ENCODE measurements at regions not wholly inside any gene's neighbourhood (a gene's known extent, or its start where the extent isn't known, plus 50 kb on each side); places are given as distances from the start of the nearest gene placed in this dataset.
"Not testable (repeated sequence)": the region's sequence is repeated elsewhere in the genome, so short reads cannot be mapped to it uniquely, and the experiment has no call there.

DNA sequence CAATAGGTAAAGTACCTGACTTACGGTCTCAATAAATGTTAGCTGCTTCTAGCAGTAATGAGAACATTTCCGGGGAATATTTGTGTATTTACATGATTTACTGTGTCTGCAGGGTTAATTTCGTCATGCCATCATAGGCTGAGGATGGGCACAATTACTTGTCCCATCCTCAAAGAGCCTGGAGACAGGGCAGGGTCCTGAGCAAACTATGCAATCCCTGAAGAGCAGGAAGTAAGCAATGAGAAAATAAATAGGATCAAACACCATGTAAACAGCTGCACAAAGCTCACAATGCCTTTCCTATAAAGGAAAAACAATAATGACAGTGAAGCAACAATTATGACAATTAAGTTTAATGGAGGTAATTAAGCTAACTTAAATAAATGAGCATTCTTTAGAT lies 114.6 kb upstream of the FOXQ1 start:
- no peak for DNase-seq

DNA sequence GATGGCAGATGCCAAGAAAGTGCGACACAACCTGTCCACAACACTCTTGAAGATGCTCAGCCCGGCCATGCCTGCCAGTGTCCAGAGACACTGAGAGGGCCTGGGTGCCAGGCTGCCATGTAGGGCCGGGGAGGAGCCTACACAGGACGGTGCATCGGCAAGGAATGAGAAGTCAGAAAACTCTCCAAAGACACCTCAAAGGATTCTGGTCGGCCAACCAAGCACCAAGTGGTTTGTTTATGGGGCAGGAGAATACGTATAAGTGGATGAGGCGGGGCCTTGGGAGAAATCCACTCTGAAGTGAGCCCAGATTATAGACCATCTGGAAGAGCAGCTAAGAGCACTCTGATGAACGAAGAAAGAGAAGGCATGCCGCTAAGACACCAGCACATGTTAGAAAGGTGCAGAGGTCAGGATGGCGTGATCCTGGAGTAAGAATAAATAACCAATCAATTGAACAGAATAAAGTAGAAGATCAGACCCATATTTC lies 120.7 kb upstream of the FOXQ1 start:
- DNase-seq = no peak

DNA sequence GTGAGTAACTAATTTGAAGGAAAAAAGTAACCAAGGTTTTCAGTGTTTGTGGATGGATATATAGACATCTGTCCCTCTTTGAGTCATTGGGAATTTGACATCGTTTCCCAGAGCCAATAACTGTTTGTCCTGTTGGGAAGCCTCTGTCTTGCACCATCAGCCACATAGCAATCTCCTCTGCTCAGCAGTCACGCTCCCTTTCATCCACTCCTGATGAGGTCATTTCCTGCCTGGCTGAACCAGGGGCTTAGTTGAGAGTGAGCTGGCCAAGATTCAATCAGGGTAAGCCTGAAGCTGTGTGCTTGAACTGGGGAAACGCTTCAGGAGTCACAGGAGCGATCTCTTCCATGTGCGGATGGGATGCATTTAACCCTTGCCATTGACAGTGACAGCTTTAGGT lies 121.5 kb upstream of the FOXQ1 start:
- DNase-seq = no peak

DNA sequence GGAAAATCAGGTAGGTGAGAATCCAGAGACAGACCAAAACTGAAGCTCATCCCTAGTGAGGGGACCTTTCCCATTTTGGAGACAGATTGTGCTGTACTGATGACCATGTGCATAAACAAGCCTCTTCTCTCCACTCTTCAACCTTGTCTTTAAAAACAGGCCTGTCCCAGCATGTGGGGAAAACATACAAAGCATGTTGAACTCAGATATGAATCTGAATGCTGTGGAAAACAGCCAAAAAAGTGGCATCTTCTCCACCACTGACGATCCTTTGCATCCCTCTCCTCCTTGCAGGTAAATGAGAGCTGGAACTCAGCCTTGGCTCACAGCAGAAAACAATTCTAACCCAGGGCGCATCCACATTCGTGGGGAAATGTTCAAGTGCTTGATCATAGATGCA lies 123.7 kb upstream of the FOXQ1 start:
- DNase-seq = no peak

DNA sequence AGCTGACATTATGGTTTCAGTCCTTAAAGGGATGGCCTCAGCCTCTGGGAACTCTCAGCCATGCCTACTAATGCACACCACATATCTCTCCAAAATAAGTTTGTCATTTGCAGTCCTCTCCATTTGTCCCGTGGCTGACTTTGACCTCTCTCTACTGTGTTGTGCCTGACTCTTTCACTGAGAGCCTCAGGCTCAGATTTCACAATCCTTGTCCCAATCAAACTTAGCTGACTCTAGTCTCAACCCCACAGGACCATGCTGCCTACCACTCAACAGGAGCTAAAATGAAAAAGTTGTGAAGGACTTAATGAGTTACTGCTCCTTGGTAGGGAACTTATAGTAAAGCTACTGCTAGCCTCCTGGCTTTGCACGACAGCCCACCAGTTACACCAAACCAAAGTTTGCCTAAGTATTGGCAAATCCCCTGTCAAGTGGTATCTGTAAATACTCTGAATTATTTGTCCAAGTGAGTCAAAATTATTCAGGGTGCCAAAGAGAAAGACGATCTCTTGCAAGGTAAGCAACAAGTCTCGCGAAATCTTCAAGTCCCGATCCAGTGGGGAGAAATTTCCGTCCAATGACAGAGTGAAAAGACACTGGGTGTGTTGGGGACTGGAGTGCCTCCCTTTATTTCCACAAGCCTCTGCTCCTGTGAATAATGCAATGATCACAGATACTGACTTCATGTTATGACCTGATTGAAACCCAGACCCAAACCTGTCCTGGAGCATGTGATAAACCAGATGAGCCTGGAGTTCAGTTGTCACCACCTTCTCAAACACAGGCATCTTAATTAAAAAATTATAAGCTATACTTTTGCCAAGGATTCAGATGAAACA lies 124.4 kb upstream of the FOXQ1 start:
- no peak for DNase-seq

GRCh38 chr6:1184318-1184717 lies 127.6 kb upstream of the FOXQ1 start:
- DNase-seq = no peak

- no peak for DNase-seq
Measured at GRCh38 chr6:1182722-1183521, 129.0 kb upstream of the FOXQ1 start.

DNA sequence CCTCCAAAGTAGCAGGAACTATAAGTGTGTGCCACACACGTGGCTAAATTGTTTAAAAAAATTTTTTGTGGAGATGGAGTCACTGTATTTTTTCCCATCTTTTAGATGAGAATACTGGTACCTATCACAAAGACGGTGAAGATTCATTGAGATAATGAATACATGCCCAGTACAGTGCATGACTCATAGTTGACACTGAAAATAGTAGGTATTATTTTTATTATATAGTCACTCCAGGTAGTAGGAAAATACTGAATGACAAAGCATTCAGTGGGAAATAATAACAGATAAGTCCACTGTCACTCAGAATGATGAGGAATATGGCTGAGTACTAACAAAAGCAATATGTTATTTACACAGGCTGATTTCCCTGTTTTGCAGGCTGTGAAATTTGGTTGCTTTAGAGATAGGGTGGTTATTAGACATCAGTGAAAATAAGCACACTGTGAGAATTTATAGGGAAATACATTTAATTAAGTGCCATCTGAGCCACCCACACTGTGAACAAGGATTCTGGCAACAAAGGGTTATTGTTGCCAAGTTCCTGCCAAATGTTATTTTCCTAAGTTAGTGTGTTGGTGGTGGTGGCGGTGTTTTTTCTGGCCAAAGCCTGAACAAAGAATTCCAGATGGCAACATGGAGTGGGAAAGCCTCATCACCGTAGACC lies 129.8 kb upstream of the FOXQ1 start:
- DNase-seq = no peak

- DNase-seq = peak; percentile 25
Measured at GRCh38 chr6:1179571-1180459, 132.1 kb upstream of the FOXQ1 start.

DNA sequence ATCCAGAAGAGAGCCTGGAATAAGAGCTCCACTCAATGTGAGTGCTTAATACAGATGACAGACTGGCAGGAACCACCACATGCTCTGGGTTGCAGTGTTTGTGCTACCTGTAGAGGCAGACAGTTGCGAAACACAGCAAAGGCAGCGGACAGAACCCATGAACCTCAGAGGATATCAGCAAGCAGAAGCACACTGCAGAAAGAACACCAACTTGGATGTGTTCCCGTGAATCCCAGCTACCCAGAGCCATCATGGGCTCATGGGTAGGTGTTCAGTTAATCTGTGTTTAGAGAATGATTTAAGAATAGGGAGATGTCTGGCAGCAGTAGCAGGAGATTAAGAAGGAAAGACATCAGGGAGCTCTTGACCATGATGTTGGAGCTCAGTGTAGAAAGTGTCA lies 133.3 kb upstream of the FOXQ1 start:
- no peak for DNase-seq

GRCh38 chr6:1176567-1176966 lies 135.3 kb upstream of the FOXQ1 start:
- DNase-seq = no peak

GRCh38 chr6:1175877-1176276 lies 136.0 kb upstream of the FOXQ1 start:
- DNase-seq = no peak

DNA sequence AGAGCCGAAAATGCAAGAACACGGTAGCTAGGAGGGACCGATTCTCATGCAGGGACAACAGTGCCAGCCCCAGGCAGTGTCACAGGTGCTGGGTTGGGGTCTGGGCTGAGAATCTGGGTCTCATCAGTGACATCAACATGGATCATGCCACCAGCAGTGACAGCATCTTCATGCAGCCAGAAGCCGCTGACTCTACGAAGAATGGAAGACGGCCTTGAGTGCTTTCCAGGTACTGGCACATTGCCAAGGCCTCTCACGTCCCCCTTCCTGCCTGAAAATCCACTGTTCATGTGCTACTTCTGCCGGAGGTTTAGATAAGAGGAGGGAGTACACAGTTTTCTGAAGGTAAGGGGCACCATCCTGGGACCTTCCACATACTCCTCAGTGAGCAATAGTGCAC lies 141.1 kb upstream of the FOXQ1 start:
- no peak for DNase-seq

DNA sequence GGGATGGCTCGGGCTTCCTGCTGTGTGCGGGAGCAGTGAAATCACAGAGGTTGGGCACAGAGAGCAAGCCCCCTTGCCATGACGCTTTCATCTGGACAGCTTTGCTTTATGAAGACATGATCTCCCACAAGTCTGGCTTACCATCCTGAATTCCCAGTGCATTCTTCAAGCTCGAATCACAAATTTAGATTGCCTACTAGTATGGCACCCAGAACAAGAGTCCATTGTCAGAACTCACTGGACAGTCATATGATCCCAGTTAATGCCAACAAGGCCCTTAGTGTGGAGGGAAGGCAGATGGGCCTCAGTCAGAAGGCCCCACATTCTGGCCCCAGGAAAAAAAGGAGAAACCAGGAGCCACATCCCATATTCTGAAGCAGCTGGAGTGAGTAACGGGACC lies 147.3 kb upstream of the FOXQ1 start:
- DNase-seq = no peak

DNA sequence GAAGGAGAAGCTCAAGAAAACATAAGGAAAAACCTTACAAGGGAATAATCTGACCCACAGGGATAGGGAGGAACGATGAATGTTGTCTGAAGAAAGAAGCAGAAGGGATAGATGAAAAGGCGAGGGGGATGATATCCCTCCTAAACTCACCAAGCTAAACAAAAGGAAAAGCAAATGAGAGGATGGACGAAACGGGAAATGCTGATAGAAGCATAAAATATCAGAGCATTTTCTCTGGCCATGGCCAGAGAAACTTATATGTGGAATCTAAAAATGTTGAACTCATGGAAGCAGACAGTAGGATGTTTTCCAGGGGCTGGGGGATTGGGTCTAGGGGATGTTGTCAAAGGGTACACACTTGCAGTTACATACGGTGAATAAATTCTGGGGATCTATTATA lies 148.4 kb upstream of the FOXQ1 start:
- DNase-seq = no peak

- no peak for DNase-seq
Measured at GRCh38 chr6:1162367-1163275, 149.3 kb upstream of the FOXQ1 start.

DNA sequence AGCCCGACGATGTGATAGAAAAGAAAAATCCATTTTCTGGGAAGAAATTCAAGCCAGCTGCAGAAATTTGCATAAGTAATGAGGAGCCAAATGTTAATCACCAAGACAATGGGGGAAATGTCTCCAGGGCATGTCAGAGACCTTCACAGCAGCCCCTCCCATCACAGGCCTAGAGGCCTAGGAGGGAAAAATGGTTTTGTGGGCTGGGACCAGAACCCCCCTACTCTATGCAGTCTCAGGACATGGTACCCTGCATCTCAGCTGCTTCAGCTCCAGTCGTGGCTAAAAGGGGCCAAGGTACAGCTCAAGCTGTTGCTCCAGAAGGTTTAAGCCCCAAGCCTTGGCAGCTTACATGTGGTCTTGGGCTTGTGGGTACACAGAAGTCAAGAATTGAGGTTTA lies 155.5 kb upstream of the FOXQ1 start:
- DNase-seq = not testable (repeated sequence)

DNA sequence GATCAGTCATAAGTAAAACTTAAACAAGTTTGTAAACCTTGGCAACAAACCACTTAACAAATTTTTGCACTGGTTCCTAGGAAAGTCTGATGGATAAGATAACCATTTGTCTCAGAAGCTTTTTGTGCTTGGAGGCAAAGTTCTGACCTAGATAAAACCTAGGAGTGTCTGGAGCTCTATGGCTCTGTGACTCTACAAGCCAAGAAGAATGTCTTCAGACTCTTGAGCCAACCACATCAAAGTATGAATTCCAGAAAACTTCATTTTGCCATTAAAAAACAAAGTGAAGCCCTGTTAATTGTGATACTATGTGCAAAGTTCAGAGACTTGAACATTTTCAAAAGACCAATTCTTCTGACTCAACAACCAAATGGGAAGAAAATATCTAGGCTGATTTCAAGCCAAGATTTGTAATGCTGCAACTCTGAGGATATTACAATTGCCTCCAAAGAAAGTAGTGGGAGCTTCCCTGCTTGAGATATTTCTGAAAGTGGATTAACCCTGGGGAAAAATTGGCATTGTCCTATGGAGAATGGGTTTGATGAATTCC lies 158.1 kb upstream of the FOXQ1 start:
- DNase-seq = no peak

DNA sequence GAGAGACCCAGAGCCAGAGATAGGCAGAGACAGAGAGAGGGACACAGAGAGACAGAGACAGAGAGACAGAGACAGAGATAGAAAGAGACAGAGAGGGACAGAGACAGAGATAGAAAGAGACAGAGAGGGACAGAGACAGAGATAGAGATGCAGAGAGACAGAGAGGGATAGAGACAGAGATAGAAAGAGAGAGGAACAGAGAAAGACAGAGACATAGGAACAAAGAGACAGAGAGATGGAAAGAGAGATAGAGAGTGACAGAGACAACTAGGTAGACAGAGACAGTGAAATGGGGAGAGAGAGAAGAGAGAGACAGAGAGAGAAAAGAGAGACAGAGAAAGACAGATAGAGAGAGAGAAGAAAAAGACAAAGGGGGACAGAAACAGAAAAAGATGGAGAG lies 165.4 kb upstream of the FOXQ1 start:
- no peak for DNase-seq

- DNase-seq = no peak
Measured at GRCh38 chr6:1145768-1146218, 166.1 kb upstream of the FOXQ1 start.

All from NCI-H774 (cell line).